DND-41 (cell line): ENCODE measurements at regions not wholly inside any gene's neighbourhood (a gene's known extent, or its start where the extent isn't known, plus 50 kb on each side); places are given as distances from the start of the nearest gene placed in this dataset.

Source experiments
- ATAC-seq: fragments of 200-7000 bp; cut with Tn5 transposase; 3 replicates; pipeline ENCODE4 v1.9.1; 2021; ENCODE audit warnings: low read depth; ENCODE audit not compliant: insufficient read depth
- DNase-seq: peaks from one replicate; pipeline ENCODE4 v3.0.0-alpha.2; 2020
- H2AFZ ChIP-seq: 2 replicates; pipeline ENCODE4 v1.6.0; 2012; ENCODE audit warnings: low read depth, low read length
- H3K27ac ChIP-seq: 2 replicates; pipeline ENCODE4 v1.5.1; 2012; ENCODE audit warnings: low read length, inconsistent platforms
- H3K27me3 ChIP-seq: fragments of 200-600 bp; sonication (generic); 2 replicates; pipeline ENCODE4 v1.6.0; 2012; ENCODE audit warnings: low read length, mild to moderate bottlenecking, inconsistent platforms; ENCODE audit not compliant: insufficient read depth, poor library complexity
- H3K36me3 ChIP-seq: 2 replicates; pipeline ENCODE4 v1.5.1; 2012; ENCODE audit warnings: low read length, inconsistent platforms; ENCODE audit not compliant: insufficient read depth
- H3K4me1 ChIP-seq: 2 replicates; pipeline ENCODE4 v1.5.1; 2012; ENCODE audit warnings: mild to moderate bottlenecking, low read length; ENCODE audit not compliant: insufficient read depth
- H3K4me2 ChIP-seq: 2 replicates; pipeline ENCODE4 v1.6.0; 2012; ENCODE audit warnings: mild to moderate bottlenecking, moderate library complexity, low read length, inconsistent platforms; ENCODE audit not compliant: insufficient read depth
- H3K4me3 ChIP-seq, 2 experiments: fragments of 200-600 bp in 1 of 2; shearing (Covaris generic) in 1 of 2; 2 replicates each; pipeline ENCODE4 v1.5.1; 2012 to 2016; ENCODE audit warnings: inconsistent platforms in 2 of 2, low read length in 2 of 2, mild to moderate bottlenecking in 2 of 2, low read depth in 1 of 2, moderate library complexity in 1 of 2
- H3K79me2 ChIP-seq: 2 replicates; pipeline ENCODE4 v1.6.0; 2012; ENCODE audit warnings: low read length, inconsistent platforms; ENCODE audit not compliant: insufficient read depth
- H3K9ac ChIP-seq: 2 replicates; pipeline ENCODE4 v1.6.0; 2012; ENCODE audit warnings: low read depth, mild to moderate bottlenecking, inconsistent platforms, low read length, moderate library complexity
- H3K9me3 ChIP-seq: 2 replicates; pipeline ENCODE4 v1.5.1; 2012; ENCODE audit warnings: low read length, moderate library complexity, mild to moderate bottlenecking, inconsistent platforms; ENCODE audit not compliant: insufficient read depth, severe bottlenecking
- H4K20me1 ChIP-seq: 2 replicates; pipeline ENCODE4 v1.6.0; 2012; ENCODE audit warnings: low read length; ENCODE audit not compliant: insufficient read depth
- EZH2 ChIP-seq: IDR thresholded peaks from 3 replicates; pipeline ENCODE4 v1.6.1; 2012; ENCODE audit warnings: borderline replicate concordance, low read depth, mild to moderate bottlenecking, moderate library complexity, low read length, inconsistent platforms; ENCODE audit not compliant: severe bottlenecking
- TF ChIP-seq, protein P1 (sequence below): IDR thresholded peaks from 2 replicates; pipeline ENCODE4 v1.5.1; 2012; ENCODE audit warnings: borderline replicate concordance, low read length, moderate library complexity, mild to moderate bottlenecking; ENCODE audit not compliant: poor library complexity, severe bottlenecking; ENCODE audit errors: extremely low read depth

DNA sequence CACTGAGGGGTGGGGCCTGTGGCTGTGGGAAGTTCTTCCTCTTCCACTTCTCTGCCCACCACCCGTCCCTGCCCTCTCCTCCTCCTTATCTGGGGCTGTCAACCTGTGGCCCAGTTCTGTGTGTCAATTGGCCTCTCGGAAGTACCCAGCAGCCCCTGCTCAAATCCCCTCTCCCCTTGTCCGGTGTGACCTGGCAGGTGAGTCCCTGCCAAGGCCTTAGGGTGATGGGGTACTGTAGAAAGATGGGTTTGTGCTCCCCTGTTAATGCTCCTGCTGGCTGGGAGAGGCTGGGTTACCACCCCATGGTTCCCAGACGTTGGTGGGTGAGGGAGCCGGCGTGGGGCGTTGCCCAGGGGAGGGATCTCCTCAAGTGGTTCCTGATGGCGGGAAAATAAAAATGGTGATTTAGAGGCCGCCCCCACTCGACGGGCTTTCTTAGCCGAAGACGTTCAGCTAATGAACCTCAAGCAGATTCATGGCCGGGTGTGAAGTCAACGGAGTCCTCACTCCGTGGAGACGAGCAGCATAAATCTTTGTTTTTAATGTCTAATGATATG lies 141.2 kb downstream of the URI1 start:
- DNase-seq = no peak
- TF ChIP-seq, protein P1, sequence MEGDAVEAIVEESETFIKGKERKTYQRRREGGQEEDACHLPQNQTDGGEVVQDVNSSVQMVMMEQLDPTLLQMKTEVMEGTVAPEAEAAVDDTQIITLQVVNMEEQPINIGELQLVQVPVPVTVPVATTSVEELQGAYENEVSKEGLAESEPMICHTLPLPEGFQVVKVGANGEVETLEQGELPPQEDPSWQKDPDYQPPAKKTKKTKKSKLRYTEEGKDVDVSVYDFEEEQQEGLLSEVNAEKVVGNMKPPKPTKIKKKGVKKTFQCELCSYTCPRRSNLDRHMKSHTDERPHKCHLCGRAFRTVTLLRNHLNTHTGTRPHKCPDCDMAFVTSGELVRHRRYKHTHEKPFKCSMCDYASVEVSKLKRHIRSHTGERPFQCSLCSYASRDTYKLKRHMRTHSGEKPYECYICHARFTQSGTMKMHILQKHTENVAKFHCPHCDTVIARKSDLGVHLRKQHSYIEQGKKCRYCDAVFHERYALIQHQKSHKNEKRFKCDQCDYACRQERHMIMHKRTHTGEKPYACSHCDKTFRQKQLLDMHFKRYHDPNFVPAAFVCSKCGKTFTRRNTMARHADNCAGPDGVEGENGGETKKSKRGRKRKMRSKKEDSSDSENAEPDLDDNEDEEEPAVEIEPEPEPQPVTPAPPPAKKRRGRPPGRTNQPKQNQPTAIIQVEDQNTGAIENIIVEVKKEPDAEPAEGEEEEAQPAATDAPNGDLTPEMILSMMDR = no peak
- Histone ChIP-seq H3K4me1 (peaks cover 7% of the 10 kb centered on the region), H3K79me2 (no peaks in the 10 kb centered on the region), H3K4me2 (no peak overlapping the region), H2AFZ (no peak overlapping the region), H3K4me3 (no peak overlapping the region), H3K27me3 (no peaks in the 10 kb centered on the region), H3K9ac (no peak overlapping the region), H4K20me1 (no peaks in the 10 kb centered on the region), H3K27ac (no peak overlapping the region), H3K36me3 (no peaks in the 10 kb centered on the region), H3K9me3 (no peaks in the 10 kb centered on the region)
- no peak for ATAC-seq

DNA sequence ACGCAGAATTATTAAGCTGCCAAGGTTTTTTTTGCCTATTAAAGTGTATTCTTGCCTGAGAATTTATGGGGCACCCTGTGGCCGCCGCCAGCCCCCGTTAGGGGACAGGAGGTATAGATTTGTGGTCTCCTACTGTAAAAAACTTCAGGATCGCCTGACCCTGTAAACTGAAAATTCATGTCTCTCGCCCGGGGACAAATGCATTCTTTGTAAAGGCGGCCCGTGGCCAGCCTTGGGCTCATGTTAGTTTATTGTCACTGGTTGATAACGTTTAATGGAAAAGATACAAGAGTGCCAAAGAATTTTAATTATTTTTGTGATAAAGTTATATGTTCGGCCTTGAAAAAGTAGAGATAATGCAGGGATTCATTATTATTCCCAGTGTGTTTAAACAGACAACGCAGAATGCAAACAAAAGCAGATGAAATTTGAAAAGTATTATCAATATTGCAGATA lies 141.7 kb downstream of the URI1 start:
- DNase-seq (no peak), ATAC-seq (no peak)
- Histone ChIP-seq H3K27me3 (no peaks in the 10 kb centered on the region), H4K20me1 (no peaks in the 10 kb centered on the region), H2AFZ (no peak overlapping the region), H3K27ac (no peak overlapping the region), H3K79me2 (no peaks in the 10 kb centered on the region), H3K4me2 (no peak overlapping the region), H3K4me1 (peaks cover 7% of the 10 kb centered on the region), H3K9ac (no peak overlapping the region), H3K9me3 (no peaks in the 10 kb centered on the region), H3K4me3 (no peak overlapping the region), H3K36me3 (no peaks in the 10 kb centered on the region)
- no peak for TF ChIP-seq EZH2
- TF ChIP-seq, protein P1 = no peak

DNA sequence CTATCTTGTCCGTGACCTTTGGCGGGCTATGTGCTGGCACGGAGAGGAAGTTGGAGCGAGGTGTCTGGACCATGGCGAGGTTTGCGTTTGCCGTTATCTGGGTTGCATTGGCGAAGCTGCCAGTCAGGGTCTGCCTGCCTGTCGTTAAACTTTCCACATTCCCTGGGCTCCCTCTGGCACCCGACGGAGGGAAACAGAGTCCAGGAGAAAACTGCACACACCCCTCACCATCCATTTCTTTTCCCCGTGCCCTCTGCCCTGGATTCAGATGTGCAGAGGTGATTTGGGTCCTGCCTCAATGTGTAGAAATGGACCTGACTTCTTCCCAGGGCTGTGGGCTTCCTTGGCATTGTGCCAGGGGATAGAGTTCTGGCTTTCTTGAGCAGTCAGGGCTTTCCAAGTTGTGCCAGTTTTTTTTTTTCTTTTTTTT lies 142.4 kb downstream of the URI1 start:
- H3K79me2 ChIP-seq = no peaks in the 10 kb centered on the region
- H3K4me2 ChIP-seq = no peak overlapping the region
- H3K4me1 ChIP-seq = peaks cover 7% of the 10 kb centered on the region
- no peak overlapping the region for H3K27ac ChIP-seq
- H3K36me3 ChIP-seq = no peaks in the 10 kb centered on the region
- H3K4me3 ChIP-seq = no peak overlapping the region
- no peak for TF ChIP-seq EZH2
- TF ChIP-seq, protein P1 = no peak
- no peaks in the 10 kb centered on the region for H3K9me3 ChIP-seq
- no peak overlapping the region for H2AFZ ChIP-seq
- DNase-seq (no peak), ATAC-seq (no peak)
- H3K9ac ChIP-seq = no peak overlapping the region
- no peaks in the 10 kb centered on the region for H4K20me1 ChIP-seq
- no peaks in the 10 kb centered on the region for H3K27me3 ChIP-seq
